ENCODE measurements at regions not wholly inside any gene's neighbourhood (a gene's known extent, or its start where the extent isn't known, plus 50 kb on each side); places are given as distances from the start of the nearest gene placed in this dataset.
A peak's percentile ranks its signal among the peaks of the same experiment; 100 is the strongest.

GRCh38 chr13:33691980-33692379 is 126.0 kb upstream of the RFC3 start:
- TF ChIP-seq TCF7 (IDR thresholded peaks at IDR 0.05; ENCODE audit: borderline replicate concordance): no peak
- no peak for TF ChIP-seq TCF12 (IDR thresholded peaks at IDR 0.05; ENCODE audit: low read depth, low read length)
- TF ChIP-seq, protein P1, sequence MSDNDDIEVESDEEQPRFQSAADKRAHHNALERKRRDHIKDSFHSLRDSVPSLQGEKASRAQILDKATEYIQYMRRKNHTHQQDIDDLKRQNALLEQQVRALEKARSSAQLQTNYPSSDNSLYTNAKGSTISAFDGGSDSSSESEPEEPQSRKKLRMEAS (IDR thresholded peaks at IDR 0.05; ENCODE audit: low read depth, low read length): no peak
- TF ChIP-seq NFYB (IDR thresholded peaks at IDR 0.05; ENCODE audit: insufficient read depth, low read depth, low read length): peak; percentile 67; the same call in 1 of the 2 replicates
- no peak for TF ChIP-seq FOXM1 (IDR thresholded peaks at IDR 0.05; ENCODE audit: low read depth, low read length)

Measured in GM12878 (cell line).